ENCODE measurements at regions not wholly inside any gene's neighbourhood (a gene's known extent, or its start where the extent isn't known, plus 50 kb on each side); places are given as distances from the start of the nearest gene placed in this dataset.
"Not testable (repeated sequence)": the region's sequence is repeated elsewhere in the genome, so short reads cannot be mapped to it uniquely, and the experiment has no call there.

DNA sequence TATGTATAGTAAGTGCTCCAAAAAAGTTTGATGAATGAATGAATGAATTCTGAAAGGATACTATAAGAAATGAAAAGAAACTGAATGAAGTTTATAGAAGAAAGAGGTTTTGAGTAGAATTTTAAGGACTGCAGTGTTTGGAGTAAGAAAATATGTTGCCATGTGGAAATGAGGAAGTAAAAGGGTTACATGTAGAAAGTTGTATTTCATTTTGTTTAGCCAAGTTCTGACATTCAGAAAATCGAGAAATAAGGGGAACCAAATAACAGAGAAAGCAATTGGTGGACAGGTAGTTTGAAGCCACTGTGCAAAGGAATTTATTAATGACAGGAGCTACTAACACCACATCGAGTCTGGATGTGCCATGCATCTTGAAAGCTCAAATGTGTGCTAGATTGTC is 200.7 kb downstream of the SATB1 start:
- Mint-ChIP-seq H3K36me3 (no peaks in the 10 kb centered on the region), H3K4me1 (peaks cover 40 to 67% of the 10 kb centered on the region in 2 donors), H3K4me3 (peak overlapping the region; percentile 62 to 70), H3K27ac (peak overlapping the region; percentile 73), H3K27me3 (no peaks in the 10 kb centered on the region), H3K9me3 (no peaks in the 10 kb centered on the region)
- no peak for DNase-seq
- ATAC-seq (replicated peaks), result no peak

GRCh38 chr3:18223974-18224373 is 201.2 kb downstream of the SATB1 start:
- Mint-ChIP-seq H3K36me3 (no peaks in the 10 kb centered on the region), H3K27ac (peak overlapping the region; percentile 73), H3K9me3 (no peaks in the 10 kb centered on the region), H3K4me3 (peak overlapping the region; percentile 62 to 70), H3K4me1 (peaks cover 40 to 72% of the 10 kb centered on the region in 2 donors), H3K27me3 (no peaks in the 10 kb centered on the region)
- no peak for DNase-seq
- ATAC-seq (replicated peaks), result peak; percentile 52 to 57

- peak; percentile 94 to 95 for ATAC-seq (replicated peaks)
- Mint-ChIP-seq H3K27me3 (no peaks in the 10 kb centered on the region), H3K4me1 (peaks cover 43 to 76% of the 10 kb centered on the region in 2 donors), H3K36me3 (no peaks in the 10 kb centered on the region), H3K27ac (peak overlapping the region; percentile 73), H3K9me3 (no peaks in the 10 kb centered on the region), H3K4me3 (peak overlapping the region; percentile 62 to 70)
- peak; percentile 61 for DNase-seq
These were observed 201.6 kb downstream of the SATB1 start for GRCh38 chr3:18223571-18223970.

- Mint-ChIP-seq H3K4me1 (peaks cover 40 to 75% of the 10 kb centered on the region in 2 donors), H3K36me3 (no peaks in the 10 kb centered on the region), H3K27me3 (no peaks in the 10 kb centered on the region), H3K4me3 (peak overlapping the region in 1 of 2 donors; percentile 19), H3K27ac (no peak overlapping the region), H3K9me3 (no peaks in the 10 kb centered on the region)
- ATAC-seq (replicated peaks), result no peak
- no peak for DNase-seq
These were observed 202.5 kb downstream of the SATB1 start for GRCh38 chr3:18222686-18223085.

GRCh38 chr3:18217507-18218174 is 207.5 kb downstream of the SATB1 start:
- no peaks in the 10 kb centered on the region for H3K9me3 Mint-ChIP-seq
- H3K27me3 Mint-ChIP-seq, result no peaks in the 10 kb centered on the region
- no peak overlapping the region for H3K4me3 Mint-ChIP-seq
- peaks cover 17 to 38% of the 10 kb centered on the region in 2 donors for H3K4me1 Mint-ChIP-seq
- H3K36me3 Mint-ChIP-seq, result no peaks in the 10 kb centered on the region
- H3K27ac Mint-ChIP-seq, result no peak overlapping the region
- no peak for ATAC-seq (replicated peaks)
- DNase-seq, result no peak

DNA sequence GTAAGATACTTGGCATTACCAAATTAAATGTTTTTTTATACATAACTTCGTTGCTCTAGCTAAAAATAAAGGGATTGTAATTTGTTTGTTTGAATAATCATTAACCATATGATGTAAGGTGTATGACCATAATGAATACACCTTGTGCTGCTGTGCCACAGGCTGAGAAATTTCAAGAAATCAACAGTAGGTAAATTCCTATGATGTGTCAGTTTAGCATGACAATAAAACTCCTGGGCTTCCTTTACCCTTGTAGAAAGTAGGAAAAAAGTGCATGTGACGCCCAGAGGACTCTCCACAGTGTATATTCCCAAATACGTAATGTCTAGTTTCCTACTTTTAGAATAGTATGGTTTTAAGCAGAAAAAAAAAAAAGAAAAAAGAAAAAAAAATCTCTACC is 208.1 kb downstream of the SATB1 start:
- no peak for ATAC-seq (replicated peaks)
- Mint-ChIP-seq H3K36me3 (no peaks in the 10 kb centered on the region), H3K4me3 (no peak overlapping the region), H3K9me3 (no peaks in the 10 kb centered on the region), H3K4me1 (peaks cover 12 to 32% of the 10 kb centered on the region in 2 donors), H3K27me3 (no peaks in the 10 kb centered on the region), H3K27ac (no peak overlapping the region)
- no peak for DNase-seq

DNA sequence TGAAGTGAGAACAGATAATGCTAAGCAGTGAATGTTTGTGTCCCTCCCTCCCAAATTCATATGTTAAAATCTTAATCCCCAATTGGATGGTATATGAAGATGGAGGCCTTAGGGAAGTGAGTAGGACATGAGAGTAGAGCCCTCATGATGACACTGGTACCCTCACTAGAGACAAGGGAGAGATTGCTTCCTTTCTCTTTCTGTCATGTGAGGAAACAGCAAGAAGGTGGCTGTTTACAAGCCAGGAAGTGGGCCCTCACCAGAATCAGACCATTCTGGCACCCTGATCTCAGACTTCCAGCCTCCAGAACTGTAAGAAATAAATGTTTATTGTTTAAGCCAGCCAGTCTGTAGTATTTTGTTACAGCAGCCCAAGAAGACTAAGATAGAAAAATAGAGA is 209.5 kb downstream of the SATB1 start:
- no peaks in the 10 kb centered on the region for H3K27me3 Mint-ChIP-seq
- DNase-seq, result no peak
- ATAC-seq (replicated peaks), result peak in 1 of 2 donors; percentile 33
- peaks cover 12 to 28% of the 10 kb centered on the region in 2 donors for H3K4me1 Mint-ChIP-seq
- H3K36me3 Mint-ChIP-seq, result no peaks in the 10 kb centered on the region
- H3K9me3 Mint-ChIP-seq, result no peaks in the 10 kb centered on the region
- no peak overlapping the region for H3K27ac Mint-ChIP-seq
- H3K4me3 Mint-ChIP-seq, result no peak overlapping the region

DNA sequence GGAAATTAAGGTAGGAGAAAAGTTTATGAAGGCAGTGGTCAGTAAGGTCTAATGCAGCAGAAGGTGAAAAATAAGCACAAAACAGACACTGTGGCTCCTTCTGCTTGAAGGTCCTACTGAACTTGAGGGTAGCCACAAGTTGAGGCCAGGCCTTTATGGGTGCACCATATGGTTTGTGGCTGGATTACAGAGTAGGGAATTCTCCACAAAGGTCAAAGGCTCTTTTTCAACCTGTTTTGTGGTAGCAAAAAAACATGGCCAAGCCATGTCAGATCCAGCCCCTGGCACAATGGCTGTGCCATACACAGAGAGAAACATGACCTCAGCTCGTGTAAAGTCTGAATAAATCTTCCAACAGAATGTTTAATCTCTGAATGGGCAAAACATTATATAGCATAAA is 214.0 kb downstream of the SATB1 start:
- H3K27ac Mint-ChIP-seq, result no peak overlapping the region
- H3K36me3 Mint-ChIP-seq, result peaks cover 0 to 2% of the 10 kb centered on the region in 2 donors
- ATAC-seq (replicated peaks) (no peak), DNase-seq (no peak)
- peaks cover 11 to 17% of the 10 kb centered on the region in 2 donors for H3K4me1 Mint-ChIP-seq
- peaks cover 5 to 12% of the 10 kb centered on the region in 2 donors for H3K27me3 Mint-ChIP-seq
- no peak overlapping the region for H3K4me3 Mint-ChIP-seq
- H3K9me3 Mint-ChIP-seq, result peaks cover 0 to 2% of the 10 kb centered on the region in 2 donors

- peaks cover 7 to 15% of the 10 kb centered on the region in 2 donors for H3K4me1 Mint-ChIP-seq
- peaks cover 5 to 12% of the 10 kb centered on the region in 2 donors for H3K27me3 Mint-ChIP-seq
- H3K27ac Mint-ChIP-seq, result peak overlapping the region; percentile 27
- DNase-seq, result no peak
- peaks cover 0 to 2% of the 10 kb centered on the region in 2 donors for H3K9me3 Mint-ChIP-seq
- H3K4me3 Mint-ChIP-seq, result no peak overlapping the region
- H3K36me3 Mint-ChIP-seq, result peaks cover 0 to 2% of the 10 kb centered on the region in 2 donors
- peak; percentile 82 to 96 for ATAC-seq (replicated peaks)
These were observed 216.3 kb downstream of the SATB1 start for GRCh38 chr3:18208856-18209255.

- Mint-ChIP-seq H3K36me3 (peaks cover 0 to 2% of the 10 kb centered on the region in 2 donors), H3K27ac (no peak overlapping the region)
- DNase-seq, result no peak
These were observed 217.0 kb downstream of the SATB1 start for GRCh38 chr3:18208091-18208490.

DNA sequence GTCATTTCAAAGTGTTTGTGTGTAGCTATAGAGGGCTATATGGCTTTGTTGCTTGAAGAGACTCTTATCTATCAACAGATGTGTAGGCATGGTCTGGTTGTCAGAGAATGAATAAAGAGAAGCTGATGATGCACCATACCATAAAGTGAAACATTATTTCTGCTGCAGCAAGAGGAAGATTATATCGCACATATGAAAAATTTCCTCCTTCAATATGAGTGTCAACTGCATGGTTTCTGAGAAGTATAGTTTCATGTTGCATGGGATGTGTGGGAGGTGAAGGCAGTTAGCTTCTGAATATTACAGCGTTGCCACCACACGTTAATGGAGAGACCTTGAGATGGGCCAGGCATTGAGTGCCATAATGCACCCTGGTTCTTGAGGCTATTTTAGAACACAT is 217.9 kb downstream of the SATB1 start:
- Mint-ChIP-seq H3K27me3 (peaks cover 5 to 12% of the 10 kb centered on the region in 2 donors), H3K9me3 (peaks cover 0 to 2% of the 10 kb centered on the region in 2 donors), H3K27ac (no peak overlapping the region), H3K4me3 (no peak overlapping the region), H3K36me3 (peaks cover 0 to 2% of the 10 kb centered on the region in 2 donors), H3K4me1 (peaks cover 7 to 11% of the 10 kb centered on the region in 2 donors)
- ATAC-seq (replicated peaks) (no peak), DNase-seq (no peak)

More at GRCh38 chr3:18208091-18208490, 217.0 kb downstream of the SATB1 start:
- Mint-ChIP-seq H3K4me3 (no peak overlapping the region), H3K4me1 (peaks cover 7 to 11% of the 10 kb centered on the region in 2 donors), H3K27me3 (peaks cover 5 to 12% of the 10 kb centered on the region in 2 donors), H3K9me3 (peaks cover 0 to 2% of the 10 kb centered on the region in 2 donors)
- ATAC-seq (replicated peaks), result no peak

- H3K36me3 Mint-ChIP-seq; H3K4me3 Mint-ChIP-seq; ATAC-seq (replicated peaks); DNase-seq; H3K27ac Mint-ChIP-seq; H3K9me3 Mint-ChIP-seq: not testable (repeated sequence)
- peaks cover 5 to 12% of the 10 kb centered on the region in 2 donors for H3K27me3 Mint-ChIP-seq
- peaks cover 7 to 11% of the 10 kb centered on the region in 2 donors for H3K4me1 Mint-ChIP-seq
These were observed 219.4 kb downstream of the SATB1 start for GRCh38 chr3:18205701-18206100.

- Mint-ChIP-seq H3K4me1 (no peaks in the 10 kb centered on the region), H3K9me3 (peaks cover 21 to 23% of the 10 kb centered on the region in 2 donors), H3K36me3 (peaks cover 8 to 10% of the 10 kb centered on the region in 2 donors), H3K4me3 (no peak overlapping the region), H3K27ac (no peak overlapping the region), H3K27me3 (no peaks in the 10 kb centered on the region)
- DNase-seq (no peak), ATAC-seq (replicated peaks) (no peak)
These were observed 223.8 kb downstream of the SATB1 start for GRCh38 chr3:18201315-18201714.

- DNase-seq (no peak), ATAC-seq (replicated peaks) (no peak)
- Mint-ChIP-seq H3K4me1 (no peaks in the 10 kb centered on the region), H3K36me3 (peaks cover 8 to 10% of the 10 kb centered on the region in 2 donors), H3K27ac (no peak overlapping the region), H3K4me3 (no peak overlapping the region), H3K9me3 (peaks cover 23 to 26% of the 10 kb centered on the region in 2 donors), H3K27me3 (no peaks in the 10 kb centered on the region)
These were observed 225.4 kb downstream of the SATB1 start for GRCh38 chr3:18199757-18200156.

- H3K4me3 Mint-ChIP-seq, result no peak overlapping the region
- H3K27me3 Mint-ChIP-seq, result no peaks in the 10 kb centered on the region
- DNase-seq, result no peak
- peaks cover 2 to 6% of the 10 kb centered on the region in 2 donors for H3K4me1 Mint-ChIP-seq
- no peak for ATAC-seq (replicated peaks)
- H3K36me3 Mint-ChIP-seq, result peaks cover 8 to 10% of the 10 kb centered on the region in 2 donors
- H3K27ac Mint-ChIP-seq, result no peak overlapping the region
- H3K9me3 Mint-ChIP-seq, result peaks cover 25 to 26% of the 10 kb centered on the region in 2 donors
These were observed 229.3 kb downstream of the SATB1 start for GRCh38 chr3:18195836-18196235.

All from stimulated activated naive B cell treated with anti-CD40 and anti-IgM and Interleukin-4, amounts not matched to agents 10 μg/mL and 1 μg/mL and 100 μg/mL, for 72 hours (primary cell).